HL-60 (cell line): ENCODE measurements at regions not wholly inside any gene's neighbourhood (a gene's known extent, or its start where the extent isn't known, plus 50 kb on each side); places are given as distances from the start of the nearest gene placed in this dataset.

ENCODE experiments used
- DNase-seq, 2 experiments: peaks; one replicate each; pipeline ENCODE4 v3.0.0-alpha.2; 2010 to 2020; ENCODE audit warnings: low read depth in 1 of 2, low spot score in 1 of 2
- H3K27ac ChIP-seq: fragments of 250-450 bp; sonication (Bioruptor Pico); replicated peaks from 2 replicates; pipeline ENCODE4 v1.5.1; 2020; ENCODE audit warnings: mild to moderate bottlenecking, moderate library complexity
- H3K27me3 ChIP-seq: fragments of 250-450 bp; sonication (Bioruptor Pico); 2 replicates; pipeline ENCODE4 v1.5.1; 2021; ENCODE audit warnings: mild to moderate bottlenecking, moderate library complexity; ENCODE audit not compliant: insufficient read depth, poor library complexity, severe bottlenecking
- H3K4me3 ChIP-seq: replicated peaks from 2 replicates; pipeline ENCODE4 v1.5.1; 2011; ENCODE audit warnings: mild to moderate bottlenecking, control low read depth, low read length; ENCODE audit not compliant: insufficient read depth
- GABPA ChIP-seq: IDR thresholded peaks from 2 replicates; pipeline ENCODE4 v1.6.1; 2012; ENCODE audit warnings: low read depth
- POLR2AphosphoS5 ChIP-seq: IDR thresholded peaks from 2 replicates; pipeline ENCODE4 v1.6.1; 2012; ENCODE audit warnings: low read depth
- SPI1 ChIP-seq: IDR thresholded peaks from 2 replicates; pipeline ENCODE4 v1.6.1; 2012; ENCODE audit warnings: low read depth, mild to moderate bottlenecking, borderline replicate concordance
- TF ChIP-seq, protein P1 (sequence below): IDR thresholded peaks from 2 replicates; pipeline ENCODE4 v1.6.1; 2012; ENCODE audit warnings: low read depth; ENCODE audit not compliant: insufficient replicate concordance
- TF ChIP-seq, protein P2 (sequence below): IDR thresholded peaks from one replicate; pipeline ENCODE4 v1.5.1; 2011; ENCODE audit warnings: low read length, control low read depth, inconsistent platforms; ENCODE audit not compliant: insufficient read depth

DNA sequence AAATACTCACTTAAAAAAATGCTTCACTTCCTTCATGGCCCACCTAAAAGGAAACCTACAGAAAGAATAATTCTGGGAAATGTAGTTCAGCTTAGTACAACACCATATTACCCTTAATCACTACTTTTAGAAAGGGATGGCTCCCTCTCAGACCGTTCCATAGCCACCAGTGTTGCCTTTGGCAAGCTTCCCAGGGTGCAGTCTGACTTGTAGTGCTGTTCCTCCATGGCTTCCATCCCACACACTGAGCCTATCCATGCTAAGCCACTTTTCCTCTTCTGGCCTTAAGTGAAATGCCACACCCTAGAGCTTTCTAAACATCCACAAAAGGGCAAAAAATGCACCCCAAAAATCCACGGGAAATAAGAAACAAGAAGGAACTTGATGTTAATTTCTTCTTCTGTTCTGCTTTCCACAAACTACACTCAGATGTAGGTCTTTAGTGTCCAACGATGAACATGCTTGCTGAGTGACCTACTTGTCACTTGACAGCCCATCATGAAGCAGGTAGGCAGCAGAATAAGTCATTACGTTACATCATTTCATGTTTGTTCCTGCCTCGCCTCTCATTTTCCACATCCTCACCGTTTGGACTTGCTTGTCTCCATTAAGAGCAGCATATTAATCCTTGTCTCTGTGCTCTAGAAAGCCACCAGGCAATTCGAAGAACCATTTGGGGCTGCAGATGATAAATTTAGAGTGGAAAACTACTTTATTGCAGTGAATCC lies 391.1 kb upstream of the GRAMD2B start:
- Histone ChIP-seq H3K27ac (no peak overlapping the region), H3K27me3 (no peaks in the 10 kb centered on the region), H3K4me3 (no peak overlapping the region)
- TF ChIP-seq, protein P1, sequence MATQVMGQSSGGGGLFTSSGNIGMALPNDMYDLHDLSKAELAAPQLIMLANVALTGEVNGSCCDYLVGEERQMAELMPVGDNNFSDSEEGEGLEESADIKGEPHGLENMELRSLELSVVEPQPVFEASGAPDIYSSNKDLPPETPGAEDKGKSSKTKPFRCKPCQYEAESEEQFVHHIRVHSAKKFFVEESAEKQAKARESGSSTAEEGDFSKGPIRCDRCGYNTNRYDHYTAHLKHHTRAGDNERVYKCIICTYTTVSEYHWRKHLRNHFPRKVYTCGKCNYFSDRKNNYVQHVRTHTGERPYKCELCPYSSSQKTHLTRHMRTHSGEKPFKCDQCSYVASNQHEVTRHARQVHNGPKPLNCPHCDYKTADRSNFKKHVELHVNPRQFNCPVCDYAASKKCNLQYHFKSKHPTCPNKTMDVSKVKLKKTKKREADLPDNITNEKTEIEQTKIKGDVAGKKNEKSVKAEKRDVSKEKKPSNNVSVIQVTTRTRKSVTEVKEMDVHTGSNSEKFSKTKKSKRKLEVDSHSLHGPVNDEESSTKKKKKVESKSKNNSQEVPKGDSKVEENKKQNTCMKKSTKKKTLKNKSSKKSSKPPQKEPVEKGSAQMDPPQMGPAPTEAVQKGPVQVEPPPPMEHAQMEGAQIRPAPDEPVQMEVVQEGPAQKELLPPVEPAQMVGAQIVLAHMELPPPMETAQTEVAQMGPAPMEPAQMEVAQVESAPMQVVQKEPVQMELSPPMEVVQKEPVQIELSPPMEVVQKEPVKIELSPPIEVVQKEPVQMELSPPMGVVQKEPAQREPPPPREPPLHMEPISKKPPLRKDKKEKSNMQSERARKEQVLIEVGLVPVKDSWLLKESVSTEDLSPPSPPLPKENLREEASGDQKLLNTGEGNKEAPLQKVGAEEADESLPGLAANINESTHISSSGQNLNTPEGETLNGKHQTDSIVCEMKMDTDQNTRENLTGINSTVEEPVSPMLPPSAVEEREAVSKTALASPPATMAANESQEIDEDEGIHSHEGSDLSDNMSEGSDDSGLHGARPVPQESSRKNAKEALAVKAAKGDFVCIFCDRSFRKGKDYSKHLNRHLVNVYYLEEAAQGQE, result no peak
- TF ChIP-seq GABPA (no peak), SPI1 (no peak)
- DNase-seq, result no peak

GRCh38 chr5:126043688-126044087 lies 379.5 kb upstream of the GRAMD2B start:
- Histone ChIP-seq H3K27me3 (no peaks in the 10 kb centered on the region), H3K4me3 (no peak overlapping the region), H3K27ac (no peak overlapping the region)
- no peak for TF ChIP-seq SPI1
- TF ChIP-seq GABPA, result no peak
- TF ChIP-seq POLR2AphosphoS5, result no peak
- TF ChIP-seq, protein P1, result no peak
- TF ChIP-seq, protein P2, sequence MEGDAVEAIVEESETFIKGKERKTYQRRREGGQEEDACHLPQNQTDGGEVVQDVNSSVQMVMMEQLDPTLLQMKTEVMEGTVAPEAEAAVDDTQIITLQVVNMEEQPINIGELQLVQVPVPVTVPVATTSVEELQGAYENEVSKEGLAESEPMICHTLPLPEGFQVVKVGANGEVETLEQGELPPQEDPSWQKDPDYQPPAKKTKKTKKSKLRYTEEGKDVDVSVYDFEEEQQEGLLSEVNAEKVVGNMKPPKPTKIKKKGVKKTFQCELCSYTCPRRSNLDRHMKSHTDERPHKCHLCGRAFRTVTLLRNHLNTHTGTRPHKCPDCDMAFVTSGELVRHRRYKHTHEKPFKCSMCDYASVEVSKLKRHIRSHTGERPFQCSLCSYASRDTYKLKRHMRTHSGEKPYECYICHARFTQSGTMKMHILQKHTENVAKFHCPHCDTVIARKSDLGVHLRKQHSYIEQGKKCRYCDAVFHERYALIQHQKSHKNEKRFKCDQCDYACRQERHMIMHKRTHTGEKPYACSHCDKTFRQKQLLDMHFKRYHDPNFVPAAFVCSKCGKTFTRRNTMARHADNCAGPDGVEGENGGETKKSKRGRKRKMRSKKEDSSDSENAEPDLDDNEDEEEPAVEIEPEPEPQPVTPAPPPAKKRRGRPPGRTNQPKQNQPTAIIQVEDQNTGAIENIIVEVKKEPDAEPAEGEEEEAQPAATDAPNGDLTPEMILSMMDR, result no peak
- no peak for DNase-seq

- Histone ChIP-seq H3K27me3 (no peaks in the 10 kb centered on the region), H3K27ac (no peak overlapping the region), H3K4me3 (no peak overlapping the region)
- TF ChIP-seq SPI1 (no peak), POLR2AphosphoS5 (no peak)
- TF ChIP-seq, protein P1, result no peak
- no peak for DNase-seq
These were observed 379.0 kb upstream of the GRAMD2B start for GRCh38 chr5:126044111-126044668.

DNA sequence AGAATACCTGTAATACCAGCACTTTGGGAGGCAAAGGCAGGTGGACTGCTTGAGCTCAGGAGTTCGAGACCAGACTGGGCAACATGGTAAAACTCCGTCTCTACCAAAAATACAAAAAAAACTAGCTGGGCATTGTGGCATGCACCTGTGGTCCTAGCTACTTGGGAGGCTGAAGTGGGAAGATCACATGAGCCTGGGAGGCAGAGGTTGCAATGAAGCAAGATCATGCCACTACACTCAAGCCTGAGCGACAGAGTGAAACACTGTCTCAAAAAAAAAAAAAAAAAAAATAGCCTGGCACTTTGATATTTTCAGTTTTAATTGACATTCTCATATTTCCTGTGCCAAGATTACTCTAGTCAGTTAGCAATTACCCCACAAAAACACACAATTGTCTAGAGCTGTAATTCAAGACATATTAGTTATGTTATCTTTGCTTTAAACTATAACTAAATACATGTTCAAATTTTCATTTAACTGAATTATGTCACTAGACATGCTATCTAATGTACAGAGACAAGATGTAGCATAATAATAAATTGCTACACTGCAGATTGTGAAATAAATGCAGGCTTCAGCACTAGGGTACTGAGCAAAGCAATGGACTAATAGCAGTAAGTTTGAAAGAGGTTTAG lies 378.2 kb upstream of the GRAMD2B start:
- Histone ChIP-seq H3K27ac (no peak overlapping the region), H3K27me3 (no peaks in the 10 kb centered on the region), H3K4me3 (no peak overlapping the region)
- TF ChIP-seq SPI1, result no peak
- TF ChIP-seq, protein P2, result no peak
- TF ChIP-seq POLR2AphosphoS5, result no peak
- TF ChIP-seq GABPA, result no peak
- TF ChIP-seq, protein P1, result no peak
- no peak for DNase-seq
